ENCODE measurements at regions not wholly inside any gene's neighbourhood (a gene's known extent, or its start where the extent isn't known, plus 50 kb on each side); places are given as distances from the start of the nearest gene placed in this dataset.
A peak's percentile ranks its signal among the peaks of the same experiment; 100 is the strongest.
"Not testable (repeated sequence)": the region's sequence is repeated elsewhere in the genome, so short reads cannot be mapped to it uniquely, and the experiment has no call there.

GRCh38 chr5:1635477-1635876 is 111.7 kb upstream of the LPCAT1 start:
- H3K4me3 ChIP-seq (ENCODE audit: low read depth in 2 of 2, low read length in 2 of 2); BruUV-seq (replicated peaks); H3K4me1 ChIP-seq (ENCODE audit: control insufficient read depth, insufficient read depth, low read length); H3K36me3 ChIP-seq (ENCODE audit: control insufficient read depth, insufficient read depth, low read length); DNase-seq (ENCODE audit: low read depth, low spot score); ATAC-seq; intact Hi-C loops (cut with micrococcal nuclease; ENCODE audit: unreplicated experiment); H3K27ac ChIP-seq (ENCODE audit: low read length); CTCF ChIA-PET; in situ Hi-C loops (cut with HindIII; ENCODE audit: low pct_unique_long_range_greater_than_20kb, low sequenced_read_pairs); H3K9me3 ChIP-seq (ENCODE audit: control insufficient read depth, insufficient read depth, low read depth, low read length); POLR2A ChIA-PET; H3K27me3 ChIP-seq (ENCODE audit: control insufficient read depth, insufficient read depth, low read length): not testable (repeated sequence)

- peaks cover 6% of the 10 kb centered on the region; the same call in 1 of the 2 replicates for H3K4me1 ChIP-seq (ENCODE audit: control insufficient read depth, insufficient read depth, low read length)
- ATAC-seq (no peak), DNase-seq (ENCODE audit: low read depth, low spot score) (no peak)
- CTCF ChIA-PET = no interaction called here
- POLR2A ChIA-PET = interaction anchor here (0.9 kb wide), 1 partner anchor 12 kb away, joined by 3 read pairs; no protein-coding TSS in a partner anchor
- H3K9me3 ChIP-seq (ENCODE audit: control insufficient read depth, insufficient read depth, low read depth, low read length) = no peaks in the 10 kb centered on the region
- peak overlapping the region; percentile 84 for H3K27ac ChIP-seq (ENCODE audit: low read length)
- no peaks in the 10 kb centered on the region for H3K36me3 ChIP-seq (ENCODE audit: control insufficient read depth, insufficient read depth, low read length)
- no peaks in the 10 kb centered on the region for H3K27me3 ChIP-seq (ENCODE audit: control insufficient read depth, insufficient read depth, low read length)
- intact Hi-C loops (cut with micrococcal nuclease; ENCODE audit: unreplicated experiment) = no loop called here
- BruUV-seq (replicated peaks) = no TSS peak
- TF ChIP-seq POLR2AphosphoS5 (IDR thresholded peaks at IDR 0.05; ENCODE audit: low read depth, low read length) (no peak), TCF7L2 (IDR thresholded peaks at IDR 0.05; ENCODE audit: low read depth, low read length) (no peak), SIN3A (IDR thresholded peaks at IDR 0.05; ENCODE audit: borderline replicate concordance, insufficient read depth, low read depth, low read length) (no peak), CTCF (IDR thresholded peaks at IDR 0.05) (no peak), REST (IDR thresholded peaks at IDR 0.05; ENCODE audit: insufficient read depth in 1 of 2, low read depth in 2 of 2, low read length in 1 of 2) (no peak)
- H3K4me3 ChIP-seq (ENCODE audit: low read depth in 2 of 2, low read length in 2 of 2) = peak overlapping the region; percentile 59 to 63
- in situ Hi-C loops (cut with HindIII; ENCODE audit: low pct_unique_long_range_greater_than_20kb, low sequenced_read_pairs) = no loop called here
Measured at GRCh38 chr5:1634337-1634661, 110.5 kb upstream of the LPCAT1 start.

GRCh38 chr5:1633605-1634336 is 110.0 kb upstream of the LPCAT1 start:
- CTCF ChIA-PET = no interaction called here
- no peaks in the 10 kb centered on the region for H3K9me3 ChIP-seq (ENCODE audit: control insufficient read depth, insufficient read depth, low read depth, low read length)

More at GRCh38 chr5:1633605-1634336, 110.0 kb upstream of the LPCAT1 start:
- peaks cover 6% of the 10 kb centered on the region; the same call in 1 of the 2 replicates for H3K4me1 ChIP-seq (ENCODE audit: control insufficient read depth, insufficient read depth, low read length)
- DNase-seq (ENCODE audit: low read depth, low spot score) (peak; percentile 35), ATAC-seq (peak; percentile 98)
- peak; percentile 91 for TF ChIP-seq POLR2AphosphoS5 (IDR thresholded peaks at IDR 0.05; ENCODE audit: low read depth, low read length)
- TF ChIP-seq REST (IDR thresholded peaks at IDR 0.05; ENCODE audit: insufficient read depth in 1 of 2, low read depth in 2 of 2, low read length in 1 of 2) = no peak
- TF ChIP-seq CTCF (IDR thresholded peaks at IDR 0.05) = no peak
- peak; percentile 71; the same call in 1 of the 2 replicates for TF ChIP-seq TCF7L2 (IDR thresholded peaks at IDR 0.05; ENCODE audit: low read depth, low read length)
- TF ChIP-seq SIN3A (IDR thresholded peaks at IDR 0.05; ENCODE audit: borderline replicate concordance, insufficient read depth, low read depth, low read length) = peak; percentile 91; the same call in 1 of the 2 replicates
- peak overlapping the region; percentile 84 for H3K27ac ChIP-seq (ENCODE audit: low read length)
- no peaks in the 10 kb centered on the region for H3K27me3 ChIP-seq (ENCODE audit: control insufficient read depth, insufficient read depth, low read length)
- intact Hi-C loops (cut with micrococcal nuclease; ENCODE audit: unreplicated experiment) (no loop called here), in situ Hi-C loops (cut with HindIII; ENCODE audit: low pct_unique_long_range_greater_than_20kb, low sequenced_read_pairs) (no loop called here)
- H3K4me3 ChIP-seq (ENCODE audit: low read depth in 2 of 2, low read length in 2 of 2) = peak overlapping the region; percentile 59 to 63
- POLR2A ChIA-PET = interaction anchor here (0.9 kb wide), 1 partner anchor 11 kb away, joined by 3 read pairs; no protein-coding TSS in a partner anchor
- BruUV-seq (replicated peaks) = no TSS peak
- no peaks in the 10 kb centered on the region for H3K36me3 ChIP-seq (ENCODE audit: control insufficient read depth, insufficient read depth, low read length)

Measured in Panc1 (cell line).